VCaP (cell line): ENCODE measurements at regions not wholly inside any gene's neighbourhood (a gene's known extent, or its start where the extent isn't known, plus 50 kb on each side); places are given as distances from the start of the nearest gene placed in this dataset.

Experiments used
- H3K27ac ChIP-seq: fragments of 450-650 bp; 2 replicates; pipeline ENCODE4 v1.5.1; 2017
- CTCF ChIP-seq: fragments of 450-650 bp; conservative IDR thresholded peaks from 2 replicates; pipeline ENCODE4 v1.5.1; 2017; ENCODE audit warnings: mild to moderate bottlenecking, moderate library complexity

GRCh38 chr13:69600811-69601210 is 506.8 kb upstream of the ATXN8OS start:
- H3K27ac ChIP-seq = no peak overlapping the region
- TF ChIP-seq CTCF = no peak

- TF ChIP-seq CTCF = no peak
- no peak overlapping the region for H3K27ac ChIP-seq
Measured at GRCh38 chr13:69597088-69597487, 510.5 kb upstream of the ATXN8OS start.

GRCh38 chr13:69595181-69595580 is 512.4 kb upstream of the ATXN8OS start:
- H3K27ac ChIP-seq = no peak overlapping the region
- no peak for TF ChIP-seq CTCF

- TF ChIP-seq CTCF = no peak
Measured at GRCh38 chr13:69591437-69591836, 516.2 kb upstream of the ATXN8OS start.

GRCh38 chr13:69589531-69590235 is 517.9 kb upstream of the ATXN8OS start:
- TF ChIP-seq CTCF = no peak
- no peak overlapping the region for H3K27ac ChIP-seq

More at GRCh38 chr13:69591437-69591836, 516.2 kb upstream of the ATXN8OS start:
- no peak overlapping the region for H3K27ac ChIP-seq

GRCh38 chr13:69585656-69586055 is 522.0 kb upstream of the ATXN8OS start:
- 0 out of 2 replicates have a peak, but pooled peaks have one; percentile 9 for TF ChIP-seq CTCF
- no peak overlapping the region for H3K27ac ChIP-seq

GRCh38 chr13:69580255-69580654 is 527.4 kb upstream of the ATXN8OS start:
- H3K27ac ChIP-seq = no peak overlapping the region
- TF ChIP-seq CTCF = no peak
